GM19328 (cell line): ENCODE measurements at regions not wholly inside any gene's neighbourhood (a gene's known extent, or its start where the extent isn't known, plus 50 kb on each side); places are given as distances from the start of the nearest gene placed in this dataset.

Experiments used
- ATAC-seq: cut with Tn5 transposase; IDR thresholded peaks from one replicate; pipeline ENCODE4 v1.9.1; 2021; ENCODE audit warnings: mild to moderate bottlenecking, moderate library complexity; ENCODE audit not compliant: unreplicated experiment

GRCh38 chr2:66317268-66317890 is 117.5 kb upstream of the MEIS1 start:
- ATAC-seq, result no peak

GRCh38 chr2:66306483-66306882 is 128.4 kb upstream of the MEIS1 start:
- no peak for ATAC-seq

- no peak for ATAC-seq
Observed at GRCh38 chr2:66305718-66306117, 129.2 kb upstream of the MEIS1 start.

GRCh38 chr2:66303471-66303870 is 131.5 kb upstream of the MEIS1 start:
- no peak for ATAC-seq

- ATAC-seq, result no peak
Observed at GRCh38 chr2:66301767-66302140, 133.2 kb upstream of the MEIS1 start.

GRCh38 chr2:66301022-66301766 is 133.7 kb upstream of the MEIS1 start:
- no peak for ATAC-seq

GRCh38 chr2:66283787-66284186 is 151.1 kb upstream of the MEIS1 start:
- no peak for ATAC-seq

GRCh38 chr2:66281980-66282379 is 152.9 kb upstream of the MEIS1 start:
- no peak for ATAC-seq

- ATAC-seq, result no peak
Observed at GRCh38 chr2:66279024-66279423, 155.9 kb upstream of the MEIS1 start.

GRCh38 chr2:66275984-66276383 is 158.9 kb upstream of the MEIS1 start:
- ATAC-seq, result no peak

- ATAC-seq, result no peak
Observed at GRCh38 chr2:66273933-66274490, 160.9 kb upstream of the MEIS1 start.

- ATAC-seq, result no peak
Observed at GRCh38 chr2:66272751-66273150, 162.2 kb upstream of the MEIS1 start.

GRCh38 chr2:66271777-66272176 is 163.1 kb upstream of the MEIS1 start:
- no peak for ATAC-seq

- no peak for ATAC-seq
Observed at GRCh38 chr2:66270247-66270646, 164.7 kb upstream of the MEIS1 start.

GRCh38 chr2:66269166-66269565 is 165.8 kb upstream of the MEIS1 start:
- ATAC-seq, result no peak

- no peak for ATAC-seq
Observed at GRCh38 chr2:66268756-66269155, 166.2 kb upstream of the MEIS1 start.

- ATAC-seq, result no peak
Observed at GRCh38 chr2:66264354-66264753, 170.6 kb upstream of the MEIS1 start.

GRCh38 chr2:66255867-66256266 is 179.1 kb upstream of the MEIS1 start:
- no peak for ATAC-seq

GRCh38 chr2:66255136-66255535 is 179.8 kb upstream of the MEIS1 start:
- ATAC-seq, result no peak

GRCh38 chr2:66253066-66253465 is 181.9 kb upstream of the MEIS1 start:
- ATAC-seq, result no peak

GRCh38 chr2:66252109-66252508 is 182.8 kb upstream of the MEIS1 start:
- ATAC-seq, result no peak

- no peak for ATAC-seq
Observed at GRCh38 chr2:66251573-66251972, 183.4 kb upstream of the MEIS1 start.
